Astrocyte (in vitro differentiated cells and primary cell): ENCODE measurements at regions not wholly inside any gene's neighbourhood (a gene's known extent, or its start where the extent isn't known, plus 50 kb on each side); places are given as distances from the start of the nearest gene placed in this dataset.

Source experiments
- EZH2 ChIP-seq: IDR thresholded peaks from 2 replicates; pipeline ENCODE4 v1.6.1; 2012; ENCODE audit warnings: mild to moderate bottlenecking, low read length, inconsistent platforms; ENCODE audit not compliant: insufficient read depth
- TF ChIP-seq, protein P1 (sequence below): IDR thresholded peaks from 2 replicates; pipeline ENCODE4 v1.5.1; 2011; ENCODE audit warnings: low read depth, mild to moderate bottlenecking, inconsistent platforms, low read length, moderate library complexity; ENCODE audit not compliant: insufficient read depth

DNA sequence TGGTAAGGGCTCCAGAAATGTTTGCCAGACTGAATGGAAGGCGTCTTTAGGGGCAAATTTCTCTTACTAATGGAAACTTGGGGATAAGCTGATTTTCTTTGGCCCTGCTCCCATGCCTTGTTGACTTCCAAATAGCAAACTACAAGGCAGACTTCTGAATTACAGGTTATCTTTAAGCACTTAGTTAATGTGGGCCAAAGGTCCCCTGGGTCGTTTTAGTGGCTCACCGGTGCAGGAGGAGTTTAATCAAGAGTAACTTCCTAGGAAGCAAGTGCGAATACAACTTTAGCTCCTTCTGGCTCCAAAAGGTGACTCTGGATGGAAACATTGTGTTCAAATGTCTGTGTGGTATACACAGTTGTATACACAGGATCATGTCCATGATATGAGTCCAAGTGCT, 323.6 kb downstream of the SLITRK2 start:
- TF ChIP-seq, protein P1, sequence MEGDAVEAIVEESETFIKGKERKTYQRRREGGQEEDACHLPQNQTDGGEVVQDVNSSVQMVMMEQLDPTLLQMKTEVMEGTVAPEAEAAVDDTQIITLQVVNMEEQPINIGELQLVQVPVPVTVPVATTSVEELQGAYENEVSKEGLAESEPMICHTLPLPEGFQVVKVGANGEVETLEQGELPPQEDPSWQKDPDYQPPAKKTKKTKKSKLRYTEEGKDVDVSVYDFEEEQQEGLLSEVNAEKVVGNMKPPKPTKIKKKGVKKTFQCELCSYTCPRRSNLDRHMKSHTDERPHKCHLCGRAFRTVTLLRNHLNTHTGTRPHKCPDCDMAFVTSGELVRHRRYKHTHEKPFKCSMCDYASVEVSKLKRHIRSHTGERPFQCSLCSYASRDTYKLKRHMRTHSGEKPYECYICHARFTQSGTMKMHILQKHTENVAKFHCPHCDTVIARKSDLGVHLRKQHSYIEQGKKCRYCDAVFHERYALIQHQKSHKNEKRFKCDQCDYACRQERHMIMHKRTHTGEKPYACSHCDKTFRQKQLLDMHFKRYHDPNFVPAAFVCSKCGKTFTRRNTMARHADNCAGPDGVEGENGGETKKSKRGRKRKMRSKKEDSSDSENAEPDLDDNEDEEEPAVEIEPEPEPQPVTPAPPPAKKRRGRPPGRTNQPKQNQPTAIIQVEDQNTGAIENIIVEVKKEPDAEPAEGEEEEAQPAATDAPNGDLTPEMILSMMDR, result no peak
- no peak for TF ChIP-seq EZH2
